GM20000 (cell line): ENCODE measurements at regions not wholly inside any gene's neighbourhood (a gene's known extent, or its start where the extent isn't known, plus 50 kb on each side); places are given as distances from the start of the nearest gene placed in this dataset.
"Not testable (repeated sequence)": the region's sequence is repeated elsewhere in the genome, so short reads cannot be mapped to it uniquely, and the experiment has no call there.

Experiments
- DNase-seq: peaks from one replicate; pipeline ENCODE4 v3.0.0; 2012; ENCODE audit warnings: low spot score
- TF ChIP-seq, protein P1 (sequence below): IDR thresholded peaks from 2 replicates; pipeline ENCODE4 v1.5.1; 2012; ENCODE audit warnings: mild to moderate bottlenecking, control low read depth; ENCODE audit errors: extremely low read depth, missing control alignments

DNA sequence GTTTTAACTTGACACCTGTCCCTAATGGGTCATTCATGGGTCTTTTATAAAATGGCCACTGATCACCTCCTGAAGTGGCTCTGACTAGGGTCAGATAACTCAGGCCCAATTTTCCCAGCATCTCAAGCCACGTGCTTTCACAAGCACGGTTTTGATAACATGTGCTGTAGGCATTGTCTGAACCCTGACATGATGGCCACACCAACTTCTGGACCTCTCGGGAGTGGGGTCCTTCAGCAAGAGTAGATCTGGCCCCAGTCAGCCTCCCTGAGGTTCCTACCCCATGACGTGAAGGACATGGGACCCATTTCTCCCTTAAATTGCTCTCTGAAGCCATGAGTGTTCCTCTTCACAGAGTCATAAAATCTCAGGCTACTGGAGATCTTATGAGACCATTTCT lies 60.4 kb upstream of the CCND1 start:
- TF ChIP-seq, protein P1, sequence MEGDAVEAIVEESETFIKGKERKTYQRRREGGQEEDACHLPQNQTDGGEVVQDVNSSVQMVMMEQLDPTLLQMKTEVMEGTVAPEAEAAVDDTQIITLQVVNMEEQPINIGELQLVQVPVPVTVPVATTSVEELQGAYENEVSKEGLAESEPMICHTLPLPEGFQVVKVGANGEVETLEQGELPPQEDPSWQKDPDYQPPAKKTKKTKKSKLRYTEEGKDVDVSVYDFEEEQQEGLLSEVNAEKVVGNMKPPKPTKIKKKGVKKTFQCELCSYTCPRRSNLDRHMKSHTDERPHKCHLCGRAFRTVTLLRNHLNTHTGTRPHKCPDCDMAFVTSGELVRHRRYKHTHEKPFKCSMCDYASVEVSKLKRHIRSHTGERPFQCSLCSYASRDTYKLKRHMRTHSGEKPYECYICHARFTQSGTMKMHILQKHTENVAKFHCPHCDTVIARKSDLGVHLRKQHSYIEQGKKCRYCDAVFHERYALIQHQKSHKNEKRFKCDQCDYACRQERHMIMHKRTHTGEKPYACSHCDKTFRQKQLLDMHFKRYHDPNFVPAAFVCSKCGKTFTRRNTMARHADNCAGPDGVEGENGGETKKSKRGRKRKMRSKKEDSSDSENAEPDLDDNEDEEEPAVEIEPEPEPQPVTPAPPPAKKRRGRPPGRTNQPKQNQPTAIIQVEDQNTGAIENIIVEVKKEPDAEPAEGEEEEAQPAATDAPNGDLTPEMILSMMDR, result no peak

DNA sequence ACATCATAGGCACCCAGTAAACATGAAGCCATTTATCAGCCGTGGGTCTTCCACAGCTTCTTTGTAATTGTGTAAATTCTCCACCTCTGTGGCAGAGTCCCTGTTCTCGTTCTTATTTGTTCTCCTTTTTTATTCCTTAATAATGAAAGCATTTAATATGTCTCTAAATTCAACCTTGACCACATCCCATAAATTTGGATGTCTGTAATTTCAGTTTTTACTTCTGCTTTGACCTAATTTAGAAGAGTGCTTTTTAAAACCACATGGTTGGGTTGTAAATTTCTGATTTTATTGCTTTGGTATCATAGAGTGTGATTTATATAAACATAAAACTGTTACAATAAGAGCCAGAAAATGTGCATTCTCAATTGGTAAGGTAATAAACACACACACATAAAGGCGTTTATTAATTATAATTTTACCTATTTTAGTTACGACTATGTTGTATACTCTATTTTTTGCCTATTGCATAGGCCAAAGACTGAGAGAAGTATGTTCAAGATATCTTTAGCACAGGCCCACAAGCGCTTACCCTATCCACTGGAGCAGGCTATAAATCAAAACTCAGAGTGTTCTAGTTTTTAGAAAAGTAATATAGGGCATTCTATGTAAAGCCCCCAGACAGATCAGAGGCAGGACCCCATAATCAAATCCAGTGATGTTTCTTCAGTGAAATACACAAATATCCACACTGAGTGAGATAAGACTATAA lies 58.0 kb upstream of the CCND1 start:
- TF ChIP-seq, protein P1, result no peak
- no peak for DNase-seq

More for the DNA sequence above, 60.4 kb upstream of the CCND1 start:
- no peak for DNase-seq

DNA sequence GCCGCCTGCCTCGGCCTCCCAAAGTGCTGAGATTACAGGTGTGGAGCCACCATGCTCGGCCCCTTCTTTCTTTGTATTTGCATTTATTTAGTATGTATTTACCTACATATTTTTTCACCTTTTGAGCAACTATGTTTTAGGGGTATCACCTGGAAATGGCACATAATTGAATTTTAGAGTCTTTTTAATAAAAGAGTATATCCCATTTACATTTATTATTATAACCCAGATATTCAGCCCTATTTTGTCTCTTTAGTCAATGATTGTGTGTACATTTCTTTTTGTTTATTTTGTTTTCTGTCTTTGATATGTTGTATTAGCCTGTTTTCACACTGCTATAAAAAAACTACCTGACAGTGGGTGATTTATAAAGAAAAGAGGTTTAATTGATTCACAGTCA lies 56.8 kb upstream of the CCND1 start:
- DNase-seq, result no peak
- TF ChIP-seq, protein P1, result no peak

DNA sequence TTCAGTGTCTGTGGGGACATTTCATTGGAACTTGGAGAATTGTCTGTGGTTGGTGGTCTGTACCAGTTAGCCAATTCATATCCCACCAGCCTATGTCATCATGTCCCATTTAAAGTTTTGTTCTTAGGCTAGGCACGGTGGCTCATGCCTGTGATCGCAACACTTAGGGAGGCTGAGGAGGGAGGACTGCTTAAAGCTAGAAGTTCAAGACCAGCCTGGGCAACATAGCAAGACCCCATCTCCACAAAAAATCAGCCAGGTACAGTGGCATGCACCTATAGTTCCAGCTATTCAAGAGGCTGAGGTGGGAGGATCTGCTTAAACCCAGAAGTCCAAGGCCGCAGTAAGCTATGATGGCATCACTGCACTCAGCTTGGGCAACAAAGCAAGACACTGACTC lies 55.6 kb upstream of the CCND1 start:
- no peak for DNase-seq
- TF ChIP-seq, protein P1, result no peak

DNA sequence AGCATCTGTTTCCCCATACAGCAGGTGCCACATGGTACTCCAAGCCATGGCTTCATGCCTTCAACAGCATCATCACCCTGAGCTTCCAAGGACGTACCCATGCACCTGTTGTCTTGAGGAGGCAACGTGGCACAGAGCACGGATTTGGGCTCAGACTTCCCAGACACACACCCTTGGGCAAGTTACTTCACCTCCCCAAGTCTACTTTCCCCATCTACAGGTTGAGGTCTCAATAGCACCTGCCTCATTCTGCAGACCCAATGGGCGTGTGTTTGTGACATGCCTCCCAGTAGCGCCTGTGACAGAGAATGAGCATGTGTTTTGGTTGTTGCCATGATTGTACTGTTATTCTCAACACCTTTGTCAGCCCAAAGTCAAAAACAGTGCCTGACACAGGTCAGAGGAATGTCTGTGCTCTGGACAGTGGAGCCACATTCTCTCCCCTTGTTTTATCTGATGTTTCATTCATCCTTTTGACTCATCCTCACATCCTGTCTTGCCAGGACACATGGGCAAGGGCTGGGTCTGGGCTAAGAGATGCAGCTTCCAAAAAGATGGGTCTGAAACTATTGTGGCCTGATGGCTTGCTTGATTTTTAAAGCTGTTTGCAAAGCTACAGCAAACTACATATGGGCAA lies 53.4 kb upstream of the CCND1 start:
- no peak for DNase-seq
- TF ChIP-seq, protein P1, result no peak

DNA sequence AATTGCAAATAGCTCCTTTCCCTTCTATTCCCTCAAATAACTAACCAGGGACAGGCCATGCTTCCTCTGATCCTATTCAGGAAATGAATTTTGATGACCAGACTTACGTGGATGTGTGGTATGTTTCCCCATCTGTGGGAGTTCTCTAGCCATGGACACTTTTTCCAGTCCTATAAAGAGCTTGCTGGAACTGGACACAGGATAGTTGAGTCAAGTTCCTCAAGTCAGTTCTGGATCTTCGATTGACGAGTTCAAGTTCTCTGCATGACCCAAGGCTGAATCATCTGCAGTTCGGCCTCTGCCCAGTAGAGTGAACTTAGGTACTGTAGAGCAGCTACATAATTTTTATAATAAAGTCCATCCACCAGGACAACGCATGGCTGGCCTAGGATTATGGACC lies 52.7 kb upstream of the CCND1 start:
- DNase-seq, result no peak
- TF ChIP-seq, protein P1, result no peak

DNA sequence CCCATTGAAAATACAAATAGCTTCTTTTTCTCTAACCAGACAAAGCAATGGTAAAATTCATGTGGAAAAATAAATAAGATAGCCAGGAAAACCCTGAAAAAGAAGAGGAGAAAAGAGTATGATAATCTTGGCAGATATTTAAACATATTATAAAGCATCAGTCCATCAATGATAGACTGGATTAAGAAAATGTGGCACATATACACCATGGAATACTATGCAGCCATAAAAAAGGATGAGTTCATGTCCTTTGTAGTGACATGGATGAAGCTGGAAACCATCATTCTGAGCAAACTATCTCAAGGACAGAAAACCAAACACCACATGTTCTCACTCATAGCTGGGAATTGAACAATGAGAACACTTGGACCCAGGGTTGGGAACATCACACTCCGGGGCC lies 50.9 kb upstream of the CCND1 start:
- DNase-seq, result not testable (repeated sequence)
